MCF 10A (cell line): ENCODE measurements at regions not wholly inside any gene's neighbourhood (a gene's known extent, or its start where the extent isn't known, plus 50 kb on each side); places are given as distances from the start of the nearest gene placed in this dataset.

Experiments
- BruUV-seq: library from RNA; stranded (reverse); fragments of 400-500 nt; replicated peaks from 2 replicates; lab custom pipeline; 2021; lab: Mats Ljungman, UMichigan
- CTCF ChIA-PET: fragments of 300-600 bp; sonication (Branson Sonifier 250); formaldehyde crosslinking; extraction: SDS; loops from one replicate; lab custom pipeline; 2021; ENCODE audit warnings: antibody characterized with exemption, inconsistent platforms; lab: Yijun Ruan, JAX
- POLR2A ChIA-PET: fragments of 300-600, 350-650 bp; sonication (Branson Sonifier 250); formaldehyde crosslinking; extraction: SDS; loops from one replicate; lab custom pipeline; 2020; ENCODE audit warnings: antibody characterized with exemption, inconsistent platforms; lab: Yijun Ruan, JAX
- DNase-seq: peaks from one replicate; pipeline ENCODE4 v3.0.0-alpha.2; 2018; ENCODE audit not compliant: unreplicated experiment
- H3K27ac Mint-ChIP-seq: one replicate; pipeline ENCODE4 v1.8.0; 2022; ENCODE audit warnings: mild to moderate bottlenecking, low read depth, mixed read lengths; ENCODE audit not compliant: unreplicated experiment
- H3K27me3 Mint-ChIP-seq: one replicate; pipeline ENCODE4 v1.8.0; 2022; ENCODE audit warnings: mixed read lengths; ENCODE audit not compliant: insufficient read depth, unreplicated experiment
- H3K36me3 Mint-ChIP-seq: one replicate; pipeline ENCODE4 v1.8.0; 2022; ENCODE audit warnings: mild to moderate bottlenecking, moderate library complexity, mixed read lengths; ENCODE audit not compliant: insufficient read depth, unreplicated experiment
- H3K4me1 Mint-ChIP-seq: one replicate; pipeline ENCODE4 v1.8.0; 2022; ENCODE audit warnings: mixed read lengths; ENCODE audit not compliant: insufficient read depth, unreplicated experiment
- H3K4me3 Mint-ChIP-seq: one replicate; pipeline ENCODE4 v1.8.0; 2022; ENCODE audit warnings: mild to moderate bottlenecking, moderate library complexity, mixed read lengths; ENCODE audit not compliant: unreplicated experiment
- H3K9me3 Mint-ChIP-seq: one replicate; pipeline ENCODE4 v1.8.0; 2022; ENCODE audit warnings: mixed read lengths; ENCODE audit not compliant: unreplicated experiment
- intact Hi-C: fragments of 100-400 bp; cut with micrococcal nuclease; formaldehyde crosslinking; loops from 2 replicates; pipeline ENCODE4 v1.14.1; 2022
- TF ChIP-seq, protein P1 (sequence below): fragments of 200-600 bp; IDR thresholded peaks from one replicate; pipeline ENCODE4 v1.8.0; 2022; ENCODE audit warnings: antibody characterized with exemption, mild to moderate bottlenecking; ENCODE audit not compliant: unreplicated experiment

DNA sequence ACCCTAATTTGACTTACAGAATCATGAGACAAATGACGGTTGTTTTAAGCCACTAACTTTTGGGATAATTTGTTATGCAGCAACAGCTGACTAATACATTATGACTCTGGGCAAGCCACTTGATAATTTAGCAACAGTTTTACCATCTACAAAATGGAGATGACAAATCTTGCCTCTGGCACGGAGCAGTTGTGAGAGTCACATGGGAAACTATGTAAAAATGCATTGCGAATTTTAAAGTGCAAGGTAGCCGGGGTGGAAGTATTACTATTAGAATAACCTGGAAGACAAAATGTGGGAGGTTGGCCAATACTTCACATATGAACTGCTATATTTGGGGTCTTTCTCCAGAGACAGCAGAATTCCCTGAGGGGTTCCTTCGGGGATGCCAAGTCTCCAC, 328.7 kb downstream of the CTTN start:
- no peaks in the 10 kb centered on the region for H3K27me3 Mint-ChIP-seq

DNA sequence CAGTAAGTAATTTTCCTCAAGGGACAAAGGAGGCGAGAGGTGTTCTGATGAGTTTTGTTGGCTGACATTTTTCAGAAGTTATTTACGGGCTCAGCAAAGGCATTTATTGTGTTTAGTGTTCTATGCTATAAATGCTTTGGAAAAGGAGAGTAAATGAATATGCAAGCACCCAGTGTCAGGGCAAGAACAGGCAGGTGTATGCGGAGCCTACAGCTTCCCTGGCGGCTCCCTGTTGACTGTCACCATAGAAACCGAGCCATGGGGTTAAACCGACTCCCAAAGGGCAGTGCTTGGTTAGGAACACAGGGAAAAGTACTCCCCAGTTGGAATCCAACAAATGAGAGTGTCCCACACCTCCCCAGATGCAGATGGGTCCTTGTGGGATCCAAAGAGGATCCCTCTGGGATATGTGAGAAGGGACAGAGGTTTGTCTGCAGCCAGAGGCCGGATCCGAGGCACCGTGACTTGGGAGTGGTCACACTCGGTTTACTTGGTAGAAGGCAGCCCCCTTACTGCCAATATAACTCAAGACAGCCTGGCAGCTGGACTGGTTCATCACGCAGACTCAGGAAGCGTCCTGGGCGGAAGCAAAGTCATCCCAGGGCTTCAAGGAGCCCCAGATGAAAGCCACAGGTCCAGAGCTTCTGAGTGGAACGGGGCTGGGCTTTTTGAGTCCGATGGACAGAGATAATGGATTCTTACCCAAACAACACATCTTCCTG, 329.7 kb downstream of the CTTN start:
- DNase-seq, result no peak
- POLR2A ChIA-PET, result no interaction called here
- intact Hi-C loops, result no loop called here
- Mint-ChIP-seq H3K27ac (no peak overlapping the region), H3K4me3 (no peak overlapping the region), H3K9me3 (peaks cover 44% of the 10 kb centered on the region), H3K4me1 (no peaks in the 10 kb centered on the region), H3K27me3 (no peaks in the 10 kb centered on the region), H3K36me3 (no peaks in the 10 kb centered on the region)
- no TSS peak for BruUV-seq
- CTCF ChIA-PET, result no interaction called here
- TF ChIP-seq, protein P1, sequence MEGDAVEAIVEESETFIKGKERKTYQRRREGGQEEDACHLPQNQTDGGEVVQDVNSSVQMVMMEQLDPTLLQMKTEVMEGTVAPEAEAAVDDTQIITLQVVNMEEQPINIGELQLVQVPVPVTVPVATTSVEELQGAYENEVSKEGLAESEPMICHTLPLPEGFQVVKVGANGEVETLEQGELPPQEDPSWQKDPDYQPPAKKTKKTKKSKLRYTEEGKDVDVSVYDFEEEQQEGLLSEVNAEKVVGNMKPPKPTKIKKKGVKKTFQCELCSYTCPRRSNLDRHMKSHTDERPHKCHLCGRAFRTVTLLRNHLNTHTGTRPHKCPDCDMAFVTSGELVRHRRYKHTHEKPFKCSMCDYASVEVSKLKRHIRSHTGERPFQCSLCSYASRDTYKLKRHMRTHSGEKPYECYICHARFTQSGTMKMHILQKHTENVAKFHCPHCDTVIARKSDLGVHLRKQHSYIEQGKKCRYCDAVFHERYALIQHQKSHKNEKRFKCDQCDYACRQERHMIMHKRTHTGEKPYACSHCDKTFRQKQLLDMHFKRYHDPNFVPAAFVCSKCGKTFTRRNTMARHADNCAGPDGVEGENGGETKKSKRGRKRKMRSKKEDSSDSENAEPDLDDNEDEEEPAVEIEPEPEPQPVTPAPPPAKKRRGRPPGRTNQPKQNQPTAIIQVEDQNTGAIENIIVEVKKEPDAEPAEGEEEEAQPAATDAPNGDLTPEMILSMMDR, result no peak

More for the DNA sequence above, 328.7 kb downstream of the CTTN start:
- POLR2A ChIA-PET, result no interaction called here
- intact Hi-C loops, result no loop called here
- Mint-ChIP-seq H3K4me3 (no peak overlapping the region), H3K9me3 (peaks cover 44% of the 10 kb centered on the region), H3K27ac (no peak overlapping the region), H3K4me1 (no peaks in the 10 kb centered on the region), H3K36me3 (no peaks in the 10 kb centered on the region)
- no peak for DNase-seq
- CTCF ChIA-PET, result no interaction called here
- TF ChIP-seq, protein P1, result no peak
- BruUV-seq, result no TSS peak

DNA sequence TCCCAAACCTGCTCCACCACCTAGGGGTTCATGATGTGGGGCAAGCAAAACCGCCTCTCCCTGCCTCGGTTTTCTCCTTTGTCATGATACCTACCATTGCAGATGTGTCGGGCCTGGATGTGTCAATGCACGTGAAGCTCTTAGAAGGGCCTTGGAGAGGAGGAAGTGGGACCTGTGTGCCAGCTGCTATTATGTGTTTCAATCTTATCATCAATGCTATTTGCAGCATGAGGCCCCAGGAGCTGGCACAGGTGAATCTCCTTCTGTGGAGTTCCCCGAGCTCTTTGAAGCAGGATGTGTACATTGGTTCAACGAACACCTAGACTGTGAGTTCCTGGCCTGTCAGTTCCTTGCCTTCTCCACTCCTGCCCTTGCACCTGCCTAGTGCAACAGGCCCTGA, 331.6 kb downstream of the CTTN start:
- no peaks in the 10 kb centered on the region for H3K4me1 Mint-ChIP-seq
- no peak overlapping the region for H3K27ac Mint-ChIP-seq
- no TSS peak for BruUV-seq
- POLR2A ChIA-PET, result no interaction called here
- CTCF ChIA-PET, result no interaction called here
- TF ChIP-seq, protein P1, result no peak
- no peak overlapping the region for H3K4me3 Mint-ChIP-seq
- no peaks in the 10 kb centered on the region for H3K27me3 Mint-ChIP-seq
- intact Hi-C loops, result no loop called here
- DNase-seq, result no peak
- H3K9me3 Mint-ChIP-seq, result peaks cover 39% of the 10 kb centered on the region
- H3K36me3 Mint-ChIP-seq, result no peaks in the 10 kb centered on the region

DNA sequence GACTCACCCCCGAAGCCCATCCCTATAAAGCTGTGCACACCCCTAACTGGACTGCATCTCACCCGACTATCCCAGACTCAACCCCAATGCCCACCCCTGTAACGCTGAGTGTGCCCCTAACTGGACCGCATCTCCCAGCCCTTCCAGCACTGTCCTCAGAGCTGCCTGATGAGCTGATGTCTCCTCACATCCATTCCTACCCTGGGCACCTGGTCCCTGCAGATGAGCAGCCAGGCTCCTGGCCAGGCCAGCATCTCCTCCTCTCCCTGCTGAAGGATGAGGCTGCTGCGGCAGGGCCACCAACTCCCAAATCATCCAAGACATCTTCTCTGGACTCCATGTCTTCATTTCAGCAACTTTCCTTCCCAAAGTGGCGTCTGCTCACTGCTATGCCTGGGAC, 332.1 kb downstream of the CTTN start:
- Mint-ChIP-seq H3K4me1 (no peaks in the 10 kb centered on the region), H3K27ac (no peak overlapping the region), H3K4me3 (no peak overlapping the region), H3K36me3 (no peaks in the 10 kb centered on the region), H3K9me3 (peaks cover 40% of the 10 kb centered on the region), H3K27me3 (no peaks in the 10 kb centered on the region)
- no TSS peak for BruUV-seq
- TF ChIP-seq, protein P1, result no peak
- intact Hi-C loops, result no loop called here
- ChIA-PET CTCF (no interaction called here), POLR2A (no interaction called here)
- DNase-seq, result no peak
